IMR-90 (cell line): ENCODE measurements at regions not wholly inside any gene's neighbourhood (a gene's known extent, or its start where the extent isn't known, plus 50 kb on each side); places are given as distances from the start of the nearest gene placed in this dataset.

ENCODE experiments used
- ATAC-seq: fragments of 200-7000 bp; cut with Tn5 transposase; 2 replicates; pipeline ENCODE4 v1.9.1; 2020; ENCODE audit warnings: low read depth, mild to moderate bottlenecking, moderate library complexity
- BruUV-seq: library from RNA; stranded (reverse); fragments of 400-500 nt; replicated peaks from 2 replicates; lab custom pipeline; 2021; lab: Mats Ljungman, UMichigan
- CTCF ChIA-PET: fragments of 300-600 bp; formaldehyde crosslinking; extraction: SDS; loops from one replicate; lab custom pipeline; 2021; ENCODE audit warnings: antibody characterized with exemption; lab: Yijun Ruan, JAX
- POLR2A ChIA-PET: fragments of 300-600 bp; sonication (Branson Sonifier 250); formaldehyde crosslinking; loops from one replicate; lab custom pipeline; 2022; ENCODE audit warnings: antibody characterized with exemption; ENCODE audit not compliant: unreplicated experiment; lab: Charles Lee
- DNase-seq: peaks from one replicate; pipeline ENCODE4 v3.0.0; 2013
- H2AFZ ChIP-seq: replicated peaks from 2 replicates; pipeline ENCODE3; 2013; ENCODE audit warnings: low read length, mild to moderate bottlenecking; ENCODE audit not compliant: poor library complexity
- H2AK5ac ChIP-seq: 2 replicates; pipeline ENCODE4 v1.6.1; 2013; ENCODE audit warnings: low read depth, low read length, inconsistent platforms
- H2AK9ac ChIP-seq: replicated peaks from 2 replicates; pipeline ENCODE3; 2013; ENCODE audit warnings: mild to moderate bottlenecking, low read depth, low read length, moderate library complexity; ENCODE audit not compliant: poor library complexity
- H2BK120ac ChIP-seq: 2 replicates; pipeline ENCODE4 v1.6.1; 2013; ENCODE audit warnings: low read depth, low read length, inconsistent platforms
- H2BK15ac ChIP-seq: 3 replicates; pipeline ENCODE4 v1.6.1; 2013; ENCODE audit warnings: low read depth, low read length, inconsistent platforms
- H2BK20ac ChIP-seq: 2 replicates; pipeline ENCODE4 v1.6.1; 2013; ENCODE audit warnings: low read depth, mild to moderate bottlenecking, inconsistent platforms, low read length, moderate library complexity
- H2BK5ac ChIP-seq: 2 replicates; pipeline ENCODE4 v1.6.1; 2013; ENCODE audit warnings: mild to moderate bottlenecking, low read depth, low read length, inconsistent platforms; ENCODE audit not compliant: poor library complexity, severe bottlenecking
- H3K14ac ChIP-seq: replicated peaks from 2 replicates; pipeline ENCODE4 v1.6.1; 2013; ENCODE audit warnings: low read depth, low read length, inconsistent platforms
- H3K18ac ChIP-seq: 2 replicates; pipeline ENCODE4 v1.6.1; 2013; ENCODE audit warnings: low read depth, low read length, control low read depth
- H3K23ac ChIP-seq: 2 replicates; pipeline ENCODE4 v1.6.1; 2013; ENCODE audit warnings: low read depth, low read length, inconsistent platforms
- H3K27ac ChIP-seq: 2 replicates; pipeline ENCODE4 v1.5.1; 2013; ENCODE audit warnings: mild to moderate bottlenecking, control low read depth, low read length; ENCODE audit not compliant: insufficient read depth
- H3K27me3 ChIP-seq: 2 replicates; pipeline ENCODE4 v1.6.1; 2013; ENCODE audit warnings: low read length; ENCODE audit not compliant: control insufficient read depth, insufficient read depth
- H3K36me3 ChIP-seq: 2 replicates; pipeline ENCODE4 v1.6.1; 2013; ENCODE audit warnings: low read length, mixed read lengths; ENCODE audit not compliant: control insufficient read depth, insufficient read depth
- H3K4ac ChIP-seq: 2 replicates; pipeline ENCODE4 v1.6.1; 2013; ENCODE audit warnings: low read depth, low read length, inconsistent platforms
- H3K4me1 ChIP-seq: 2 replicates; pipeline ENCODE4 v1.6.1; 2013; ENCODE audit warnings: low read length, mixed read lengths; ENCODE audit not compliant: control insufficient read depth, insufficient read depth
- H3K4me2 ChIP-seq: 2 replicates; pipeline ENCODE4 v1.6.1; 2013; ENCODE audit warnings: low read depth, mild to moderate bottlenecking, control low read depth, low read length, moderate library complexity
- H3K4me3 ChIP-seq: 2 replicates; pipeline ENCODE4 v1.5.1; 2013; ENCODE audit warnings: low read depth, mild to moderate bottlenecking, control low read depth, low read length, moderate library complexity; ENCODE audit not compliant: insufficient read depth
- H3K56ac ChIP-seq: 2 replicates; pipeline ENCODE4 v1.6.1; 2013; ENCODE audit warnings: low read length, inconsistent platforms; ENCODE audit not compliant: insufficient read depth; ENCODE audit errors: extremely low read depth
- H3K79me1 ChIP-seq, 2 experiments: 2 replicates each; pipeline ENCODE4 v1.6.1; 2013; ENCODE audit warnings: low read length in 2 of 2, inconsistent platforms in 1 of 2, low read depth in 1 of 2
- H3K9ac ChIP-seq: 2 replicates; pipeline ENCODE4 v1.6.1; 2013; ENCODE audit warnings: low read depth, low read length, control low read depth
- H3K9me1 ChIP-seq: 2 replicates; pipeline ENCODE4 v1.6.1; 2013; ENCODE audit warnings: low read length, inconsistent platforms; ENCODE audit not compliant: insufficient read depth
- H3K9me3 ChIP-seq: 2 replicates; pipeline ENCODE4 v1.6.1; 2013; ENCODE audit warnings: low read length; ENCODE audit not compliant: control insufficient read depth, insufficient read depth
- H4K20me1 ChIP-seq: 2 replicates; pipeline ENCODE4 v1.6.1; 2013; ENCODE audit warnings: low read length, inconsistent platforms; ENCODE audit not compliant: insufficient read depth
- H4K5ac ChIP-seq: 2 replicates; pipeline ENCODE4 v1.6.1; 2013; ENCODE audit warnings: mild to moderate bottlenecking, low read depth, low read length, control low read depth
- H4K8ac ChIP-seq, 2 experiments: 2 replicates each; pipeline ENCODE4 v1.6.1; 2013; ENCODE audit warnings: low read depth in 2 of 2, low read length in 2 of 2, control low read depth in 1 of 2, inconsistent platforms in 1 of 2
- H4K91ac ChIP-seq: 2 replicates; pipeline ENCODE4 v1.6.1; 2013; ENCODE audit warnings: low read depth, low read length, inconsistent platforms; ENCODE audit not compliant: insufficient read depth
- BHLHE40 ChIP-seq: fragments of 150-350 bp; IDR thresholded peaks from 2 replicates; pipeline ENCODE4 v1.6.1; 2016; ENCODE audit warnings: mild to moderate bottlenecking, low read depth, low read length
- CEBPB ChIP-seq: IDR thresholded peaks from 2 replicates; pipeline ENCODE4 v1.6.1; 2012; ENCODE audit warnings: low read depth, low read length, improper control_type of control experiment
- FOS ChIP-seq: fragments of 150-350 bp; IDR thresholded peaks from 2 replicates; pipeline ENCODE4 v1.6.1; 2016; ENCODE audit warnings: low read depth, low read length
- MAZ ChIP-seq: IDR thresholded peaks from 2 replicates; pipeline ENCODE4 v1.6.1; 2012; ENCODE audit warnings: low read depth, mild to moderate bottlenecking, low read length, improper control_type of control experiment, moderate library complexity, borderline replicate concordance
- RAD21 ChIP-seq: IDR thresholded peaks from 2 replicates; pipeline ENCODE4 v1.6.1; 2012; ENCODE audit warnings: low read length, improper control_type of control experiment
- RCOR1 ChIP-seq: IDR thresholded peaks from 2 replicates; pipeline ENCODE4 v1.6.1; 2012; ENCODE audit warnings: mild to moderate bottlenecking, low read length, improper control_type of control experiment; ENCODE audit not compliant: insufficient replicate concordance
- RFX5 ChIP-seq: IDR thresholded peaks from 2 replicates; pipeline ENCODE4 v1.8.0; 2012; ENCODE audit warnings: low read depth, mild to moderate bottlenecking, low read length, moderate library complexity
- SMC3 ChIP-seq: fragments of 150-350 bp; IDR thresholded peaks from 2 replicates; pipeline ENCODE4 v1.6.1; 2016; ENCODE audit warnings: low read depth, mild to moderate bottlenecking, antibody characterized with exemption, low read length, moderate library complexity
- WGBS, 2 experiments: methylation state at CpG; one replicate each; pipeline versions ENCODE4 v1.1.5 to v1.1.7; 2013; ENCODE audit warnings: missing lambda C conversion rate in 2 of 2; ENCODE audit not compliant: insufficient read length in 1 of 2; ENCODE audit errors: extremely low coverage in 2 of 2; 5-methylcytosine and 5-hydroxymethylcytosine counted together
- dilution Hi-C: fragments of 300-500 bp; cut with HindIII; formaldehyde crosslinking; loops from one replicate; pipeline ENCODE4 v1.14.3; 2018; ENCODE audit warnings: low sequenced_read_pairs; ENCODE audit not compliant: unreplicated experiment
- in situ Hi-C: fragments of 300-500 bp; cut with MboI; formaldehyde crosslinking; loops from 3 replicates; pipeline ENCODE4 v1.14.3; 2019; ENCODE audit warnings: low sequenced_read_pairs, inconsistent platforms, mixed read lengths
- intact Hi-C: fragments of 100-400 bp; cut with micrococcal nuclease; formaldehyde crosslinking; loops from 2 replicates; pipeline ENCODE4 v1.10.0; 2022
- TF ChIP-seq, protein P1 (sequence below): conservative IDR thresholded peaks from 2 replicates; pipeline ENCODE4 v1.5.1; 2012; ENCODE audit warnings: mild to moderate bottlenecking, low read depth, low read length, improper control_type of control experiment

DNA sequence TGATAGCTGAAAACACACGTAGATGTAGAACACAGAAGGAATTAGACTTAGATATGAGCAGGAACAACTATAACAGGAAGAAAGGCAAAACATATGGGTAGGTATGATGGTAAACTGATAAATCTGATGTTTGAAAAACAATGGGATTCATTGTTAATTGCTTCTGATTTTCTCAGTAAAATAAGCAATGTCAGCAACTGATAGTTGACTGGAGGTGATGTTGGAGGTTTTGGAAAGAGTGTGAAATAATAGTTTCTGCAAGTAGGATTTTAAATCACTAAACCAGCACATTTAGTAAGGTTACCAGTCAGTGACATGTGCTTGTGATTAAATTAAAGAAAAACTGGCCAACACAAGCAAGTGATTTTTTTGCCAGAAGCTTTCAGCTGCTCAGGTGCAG is 123.0 kb upstream of the CPNE8 start:
- Histone ChIP-seq H2AK5ac (no peak overlapping the region), H3K18ac (no peak overlapping the region), H3K4me2 (no peak overlapping the region), H3K4me1 (no peaks in the 10 kb centered on the region), H2AK9ac (no peak overlapping the region), H3K4me3 (no peak overlapping the region), H4K91ac (no peak overlapping the region), H2BK120ac (no peak overlapping the region), H3K27ac (no peak overlapping the region), H3K36me3 (no peaks in the 10 kb centered on the region), H2BK15ac (no peak overlapping the region), H3K79me1 (no peaks in the 10 kb centered on the region), H4K5ac (no peak overlapping the region), H3K9me3 (peaks cover 2% of the 10 kb centered on the region), H3K23ac (no peak overlapping the region), H3K9me1 (no peaks in the 10 kb centered on the region), H3K9ac (no peak overlapping the region), H3K27me3 (no peaks in the 10 kb centered on the region), H2BK5ac (no peak overlapping the region), H3K14ac (no peak overlapping the region), H2AFZ (no peak overlapping the region), H3K56ac (no peak overlapping the region), H3K4ac (no peak overlapping the region), H4K8ac (no peak overlapping the region), H4K20me1 (no peaks in the 10 kb centered on the region), H2BK20ac (no peak overlapping the region)
- dilution Hi-C loops, result no loop called here
- BruUV-seq, result no TSS peak
- TF ChIP-seq SMC3, result no peak
- no peak for TF ChIP-seq RCOR1
- TF ChIP-seq MAZ, result no peak
- TF ChIP-seq BHLHE40, result no peak
- no peak for TF ChIP-seq FOS
- no peak for TF ChIP-seq RFX5
- TF ChIP-seq CEBPB, result no peak
- no peak for TF ChIP-seq RAD21
- TF ChIP-seq, protein P1, sequence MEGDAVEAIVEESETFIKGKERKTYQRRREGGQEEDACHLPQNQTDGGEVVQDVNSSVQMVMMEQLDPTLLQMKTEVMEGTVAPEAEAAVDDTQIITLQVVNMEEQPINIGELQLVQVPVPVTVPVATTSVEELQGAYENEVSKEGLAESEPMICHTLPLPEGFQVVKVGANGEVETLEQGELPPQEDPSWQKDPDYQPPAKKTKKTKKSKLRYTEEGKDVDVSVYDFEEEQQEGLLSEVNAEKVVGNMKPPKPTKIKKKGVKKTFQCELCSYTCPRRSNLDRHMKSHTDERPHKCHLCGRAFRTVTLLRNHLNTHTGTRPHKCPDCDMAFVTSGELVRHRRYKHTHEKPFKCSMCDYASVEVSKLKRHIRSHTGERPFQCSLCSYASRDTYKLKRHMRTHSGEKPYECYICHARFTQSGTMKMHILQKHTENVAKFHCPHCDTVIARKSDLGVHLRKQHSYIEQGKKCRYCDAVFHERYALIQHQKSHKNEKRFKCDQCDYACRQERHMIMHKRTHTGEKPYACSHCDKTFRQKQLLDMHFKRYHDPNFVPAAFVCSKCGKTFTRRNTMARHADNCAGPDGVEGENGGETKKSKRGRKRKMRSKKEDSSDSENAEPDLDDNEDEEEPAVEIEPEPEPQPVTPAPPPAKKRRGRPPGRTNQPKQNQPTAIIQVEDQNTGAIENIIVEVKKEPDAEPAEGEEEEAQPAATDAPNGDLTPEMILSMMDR, result no peak
- ATAC-seq (no peak), DNase-seq (no peak)
- intact Hi-C loops, result no loop called here
- ChIA-PET CTCF (no interaction called here), POLR2A (no interaction called here)
- WGBS, 2 experiments, result 0% methylated on average over 1 of the region's 1 CpG; no CpG with 5 or more reads in 1 of the 2 experiments
- in situ Hi-C loops, result no loop called here
